OCI-LY7 (cell line): ENCODE measurements at regions not wholly inside any gene's neighbourhood (a gene's known extent, or its start where the extent isn't known, plus 50 kb on each side); places are given as distances from the start of the nearest gene placed in this dataset.

Experiments
- BruUV-seq: library from RNA; stranded (reverse); fragments of 400-500 nt; replicated peaks from 2 replicates; lab custom pipeline; 2021; lab: Mats Ljungman, UMichigan
- CTCF ChIA-PET: fragments of 300-600 bp; sonication (Branson Sonifier 250); formaldehyde crosslinking; loops from one replicate; lab custom pipeline; 2022; ENCODE audit warnings: antibody characterized with exemption; ENCODE audit not compliant: unreplicated experiment; lab: Charles Lee
- POLR2A ChIA-PET: fragments of 300-600 bp; sonication (Branson Sonifier 250); formaldehyde crosslinking; loops from one replicate; lab custom pipeline; 2022; ENCODE audit warnings: antibody characterized with exemption; lab: Charles Lee
- DNase-seq: peaks from one replicate; pipeline ENCODE4 v3.0.0-alpha.2; 2015; ENCODE audit warnings: low spot score
- H2AFZ ChIP-seq: fragments of 200-600 bp; sonication (generic), shearing (Covaris generic); 2 replicates; pipeline ENCODE4 v1.6.1; 2014; ENCODE audit warnings: mild to moderate bottlenecking, antibody characterized with exemption, low read length, moderate library complexity
- H3K27ac ChIP-seq: fragments of 200-600 bp; sonication (generic); 2 replicates; pipeline ENCODE4 v1.5.1; 2014; ENCODE audit warnings: mixed run types, low read depth, mild to moderate bottlenecking, moderate library complexity, low read length, inconsistent platforms; ENCODE audit not compliant: poor library complexity, severe bottlenecking
- H3K36me3 ChIP-seq: fragments of 200-600 bp; sonication (generic); 2 replicates; pipeline ENCODE4 v1.6.1; 2014; ENCODE audit warnings: mild to moderate bottlenecking, antibody characterized with exemption, low read length, moderate library complexity, mixed read lengths; ENCODE audit not compliant: insufficient read depth
- H3K4me1 ChIP-seq: fragments of 200-600 bp; sonication (generic); 2 replicates; pipeline ENCODE4 v1.5.1; 2014; ENCODE audit warnings: mild to moderate bottlenecking, low read length; ENCODE audit not compliant: insufficient read depth, poor library complexity, severe bottlenecking
- H3K4me2 ChIP-seq: fragments of 200-600 bp; sonication (generic); 2 replicates; pipeline ENCODE4 v1.6.1; 2014; ENCODE audit warnings: mild to moderate bottlenecking, low read length
- H3K4me3 ChIP-seq: fragments of 200-600 bp; sonication (generic); 2 replicates; pipeline ENCODE4 v1.5.1; 2014; ENCODE audit warnings: mild to moderate bottlenecking, low read depth, low read length; ENCODE audit not compliant: poor library complexity, severe bottlenecking
- H3K79me2 ChIP-seq: fragments of 200-600 bp; sonication (generic); 2 replicates; pipeline ENCODE4 v1.6.1; 2016; ENCODE audit warnings: low read depth, mild to moderate bottlenecking, low read length, moderate library complexity, mixed read lengths; ENCODE audit not compliant: insufficient read depth
- H3K9me2 ChIP-seq: fragments of 200-600 bp; sonication (generic); 2 replicates; pipeline ENCODE4 v1.6.1; 2016; ENCODE audit warnings: mild to moderate bottlenecking, low read length, mixed read lengths; ENCODE audit not compliant: insufficient read depth
- H3K9me3 ChIP-seq: fragments of 200-600 bp; sonication (generic); 2 replicates; pipeline ENCODE4 v1.6.1; 2014; ENCODE audit warnings: mild to moderate bottlenecking, mixed run types, low read length, mixed read lengths
- H4K20me1 ChIP-seq: fragments of 200-600 bp; sonication (generic); 2 replicates; pipeline ENCODE4 v1.6.1; 2014; ENCODE audit warnings: mild to moderate bottlenecking, antibody characterized with exemption, low read length, moderate library complexity, mixed read lengths; ENCODE audit not compliant: insufficient read depth
- CTCF ChIP-seq: fragments of 200-600 bp; sonication (generic); conservative IDR thresholded peaks from 2 replicates; pipeline ENCODE4 v1.5.1; 2014; ENCODE audit warnings: mild to moderate bottlenecking, antibody characterized with exemption, low read length, moderate library complexity, mixed read lengths
- EZH2phosphoT487 ChIP-seq: fragments of 200-600 bp; sonication (generic); IDR thresholded peaks from 2 replicates; pipeline ENCODE4 v1.6.1; 2018; ENCODE audit warnings: low read depth, borderline replicate concordance, mild to moderate bottlenecking, mixed run types, antibody characterized with exemption, low read length, moderate library complexity, mixed read lengths
- intact Hi-C: fragments of 100-400 bp; cut with micrococcal nuclease; formaldehyde crosslinking; loops from one replicate; pipeline ENCODE4 v1.10.0; 2022; ENCODE audit not compliant: unreplicated experiment

GRCh38 chr2:239695106-239695727, 294.4 kb upstream of the HDAC4 start:
- no peaks in the 10 kb centered on the region for H3K9me3 ChIP-seq
- H3K79me2 ChIP-seq, result no peaks in the 10 kb centered on the region
- H3K4me1 ChIP-seq, result no peaks in the 10 kb centered on the region
- no peaks in the 10 kb centered on the region for H3K36me3 ChIP-seq
- POLR2A ChIA-PET, result no interaction called here
- no peak overlapping the region for H3K4me3 ChIP-seq
- no peak overlapping the region for H3K4me2 ChIP-seq
- no peak for DNase-seq
- H3K9me2 ChIP-seq, result no peaks in the 10 kb centered on the region
- H3K27ac ChIP-seq, result no peak overlapping the region
- TF ChIP-seq EZH2phosphoT487 (no peak), CTCF (no peak)
- CTCF ChIA-PET, result no interaction called here
- H4K20me1 ChIP-seq, result no peaks in the 10 kb centered on the region
- intact Hi-C loops, result no loop called here
- no TSS peak for BruUV-seq
- no peak overlapping the region for H2AFZ ChIP-seq

GRCh38 chr2:239694487-239694886, 293.7 kb upstream of the HDAC4 start:
- H3K4me3 ChIP-seq, result no peak overlapping the region
- CTCF ChIA-PET, result no interaction called here
- H4K20me1 ChIP-seq, result no peaks in the 10 kb centered on the region
- H3K4me1 ChIP-seq, result no peaks in the 10 kb centered on the region
- no peaks in the 10 kb centered on the region for H3K36me3 ChIP-seq
- H3K9me3 ChIP-seq, result no peaks in the 10 kb centered on the region
- intact Hi-C loops, result no loop called here
- no peaks in the 10 kb centered on the region for H3K9me2 ChIP-seq
- TF ChIP-seq CTCF (no peak), EZH2phosphoT487 (no peak)
- no peak for DNase-seq
- BruUV-seq, result no TSS peak
- H3K27ac ChIP-seq, result no peak overlapping the region
- no peak overlapping the region for H3K4me2 ChIP-seq
- H2AFZ ChIP-seq, result no peak overlapping the region
- H3K79me2 ChIP-seq, result no peaks in the 10 kb centered on the region
- POLR2A ChIA-PET, result no interaction called here

- Histone ChIP-seq H3K4me2 (no peak overlapping the region), H3K36me3 (no peaks in the 10 kb centered on the region), H3K4me1 (no peaks in the 10 kb centered on the region), H3K4me3 (no peak overlapping the region), H3K27ac (no peak overlapping the region), H4K20me1 (no peaks in the 10 kb centered on the region), H3K9me3 (no peaks in the 10 kb centered on the region), H3K9me2 (no peaks in the 10 kb centered on the region), H3K79me2 (no peaks in the 10 kb centered on the region), H2AFZ (no peak overlapping the region)
- intact Hi-C loops, result no loop called here
- ChIA-PET POLR2A (no interaction called here), CTCF (no interaction called here)
- DNase-seq, result no peak
- TF ChIP-seq EZH2phosphoT487, result no peak
- no TSS peak for BruUV-seq
Observed at GRCh38 chr2:239693761-239694415, 293.1 kb upstream of the HDAC4 start.
